ENCODE measurements at regions not wholly inside any gene's neighbourhood (a gene's known extent, or its start where the extent isn't known, plus 50 kb on each side); places are given as distances from the start of the nearest gene placed in this dataset.

GRCh38 chr10:64313967-64314366 is 792.8 kb downstream of the REEP3 start:
- H3K9ac ChIP-seq (ENCODE audit: low read depth in 1 of 2, low read length in 2 of 2): no peak overlapping the region
- H3K36me3 ChIP-seq (ENCODE audit: control insufficient read depth in 1 of 2, insufficient read depth in 2 of 2, low read length in 2 of 2): no peaks in the 10 kb centered on the region
- no peaks in the 10 kb centered on the region for H3K4me1 ChIP-seq (ENCODE audit: control insufficient read depth in 1 of 2, insufficient read depth in 2 of 2, low read length in 2 of 2)
- H3K4me3 ChIP-seq (ENCODE audit: low read depth in 1 of 2, low read length in 2 of 2): no peak overlapping the region
- no peak overlapping the region for H3K27ac ChIP-seq (ENCODE audit: low read depth, low read length)
- no peaks in the 10 kb centered on the region for H3K27me3 ChIP-seq (ENCODE audit: control insufficient read depth in 1 of 2, insufficient read depth in 2 of 2, low read length in 2 of 2)
- H3K9me3 ChIP-seq (ENCODE audit: control insufficient read depth in 1 of 2, low read length in 2 of 2): no peaks in the 10 kb centered on the region

GRCh38 chr10:64316416-64316815 is 795.2 kb downstream of the REEP3 start:
- no peak overlapping the region for H3K9ac ChIP-seq (ENCODE audit: low read depth in 1 of 2, low read length in 2 of 2)
- no peak overlapping the region for H3K4me3 ChIP-seq (ENCODE audit: low read depth in 1 of 2, low read length in 2 of 2)
- H3K4me1 ChIP-seq (ENCODE audit: control insufficient read depth in 1 of 2, insufficient read depth in 2 of 2, low read length in 2 of 2): no peaks in the 10 kb centered on the region
- H3K27me3 ChIP-seq (ENCODE audit: control insufficient read depth in 1 of 2, insufficient read depth in 2 of 2, low read length in 2 of 2): no peaks in the 10 kb centered on the region
- H3K9me3 ChIP-seq (ENCODE audit: control insufficient read depth in 1 of 2, low read length in 2 of 2): no peaks in the 10 kb centered on the region
- H3K27ac ChIP-seq (ENCODE audit: low read depth, low read length): no peak overlapping the region
- H3K36me3 ChIP-seq (ENCODE audit: control insufficient read depth in 1 of 2, insufficient read depth in 2 of 2, low read length in 2 of 2): no peaks in the 10 kb centered on the region

- H3K36me3 ChIP-seq (ENCODE audit: control insufficient read depth in 1 of 2, insufficient read depth in 2 of 2, low read length in 2 of 2): no peaks in the 10 kb centered on the region
- H3K27ac ChIP-seq (ENCODE audit: low read depth, low read length): no peak overlapping the region
- no peaks in the 10 kb centered on the region for H3K9me3 ChIP-seq (ENCODE audit: control insufficient read depth in 1 of 2, low read length in 2 of 2)
- no peak overlapping the region for H3K4me3 ChIP-seq (ENCODE audit: low read depth in 1 of 2, low read length in 2 of 2)
- H3K4me1 ChIP-seq (ENCODE audit: control insufficient read depth in 1 of 2, insufficient read depth in 2 of 2, low read length in 2 of 2): no peaks in the 10 kb centered on the region
- no peaks in the 10 kb centered on the region for H3K27me3 ChIP-seq (ENCODE audit: control insufficient read depth in 1 of 2, insufficient read depth in 2 of 2, low read length in 2 of 2)
- H3K9ac ChIP-seq (ENCODE audit: low read depth in 1 of 2, low read length in 2 of 2): no peak overlapping the region
These were observed 795.6 kb downstream of the REEP3 start for GRCh38 chr10:64316833-64317232.

GRCh38 chr10:64320448-64320847 is 799.2 kb downstream of the REEP3 start:
- Histone ChIP-seq H3K27ac (ENCODE audit: low read depth, low read length) (no peak overlapping the region), H3K36me3 (ENCODE audit: control insufficient read depth in 1 of 2, insufficient read depth in 2 of 2, low read length in 2 of 2) (no peaks in the 10 kb centered on the region), H3K4me1 (ENCODE audit: control insufficient read depth in 1 of 2, insufficient read depth in 2 of 2, low read length in 2 of 2) (no peaks in the 10 kb centered on the region), H3K9ac (ENCODE audit: low read depth in 1 of 2, low read length in 2 of 2) (no peak overlapping the region), H3K9me3 (ENCODE audit: control insufficient read depth in 1 of 2, low read length in 2 of 2) (no peaks in the 10 kb centered on the region), H3K27me3 (ENCODE audit: control insufficient read depth in 1 of 2, insufficient read depth in 2 of 2, low read length in 2 of 2) (no peaks in the 10 kb centered on the region), H3K4me3 (ENCODE audit: low read depth in 1 of 2, low read length in 2 of 2) (no peak overlapping the region)

- H3K36me3 ChIP-seq (ENCODE audit: control insufficient read depth in 1 of 2, insufficient read depth in 2 of 2, low read length in 2 of 2): no peaks in the 10 kb centered on the region
- H3K27me3 ChIP-seq (ENCODE audit: control insufficient read depth in 1 of 2, insufficient read depth in 2 of 2, low read length in 2 of 2): no peaks in the 10 kb centered on the region
- no peaks in the 10 kb centered on the region for H3K9me3 ChIP-seq (ENCODE audit: control insufficient read depth in 1 of 2, low read length in 2 of 2)
- no peak overlapping the region for H3K4me3 ChIP-seq (ENCODE audit: low read depth in 1 of 2, low read length in 2 of 2)
- H3K9ac ChIP-seq (ENCODE audit: low read depth in 1 of 2, low read length in 2 of 2): no peak overlapping the region
- no peaks in the 10 kb centered on the region for H3K4me1 ChIP-seq (ENCODE audit: control insufficient read depth in 1 of 2, insufficient read depth in 2 of 2, low read length in 2 of 2)
- no peak overlapping the region for H3K27ac ChIP-seq (ENCODE audit: low read depth, low read length)
These were observed 808.3 kb downstream of the REEP3 start for GRCh38 chr10:64329510-64329909.

- Histone ChIP-seq H3K27ac (ENCODE audit: low read depth, low read length) (no peak overlapping the region), H3K9ac (ENCODE audit: low read depth in 1 of 2, low read length in 2 of 2) (no peak overlapping the region), H3K9me3 (ENCODE audit: control insufficient read depth in 1 of 2, low read length in 2 of 2) (no peaks in the 10 kb centered on the region), H3K4me1 (ENCODE audit: control insufficient read depth in 1 of 2, insufficient read depth in 2 of 2, low read length in 2 of 2) (no peaks in the 10 kb centered on the region), H3K4me3 (ENCODE audit: low read depth in 1 of 2, low read length in 2 of 2) (no peak overlapping the region), H3K36me3 (ENCODE audit: control insufficient read depth in 1 of 2, insufficient read depth in 2 of 2, low read length in 2 of 2) (no peaks in the 10 kb centered on the region), H3K27me3 (ENCODE audit: control insufficient read depth in 1 of 2, insufficient read depth in 2 of 2, low read length in 2 of 2) (no peaks in the 10 kb centered on the region)
These were observed 811.4 kb downstream of the REEP3 start for GRCh38 chr10:64332551-64332950.

- H3K9me3 ChIP-seq (ENCODE audit: control insufficient read depth in 1 of 2, low read length in 2 of 2): no peaks in the 10 kb centered on the region
- no peak overlapping the region for H3K27ac ChIP-seq (ENCODE audit: low read depth, low read length)
- no peaks in the 10 kb centered on the region for H3K4me1 ChIP-seq (ENCODE audit: control insufficient read depth in 1 of 2, insufficient read depth in 2 of 2, low read length in 2 of 2)
- H3K27me3 ChIP-seq (ENCODE audit: control insufficient read depth in 1 of 2, insufficient read depth in 2 of 2, low read length in 2 of 2): no peaks in the 10 kb centered on the region
- no peak overlapping the region for H3K9ac ChIP-seq (ENCODE audit: low read depth in 1 of 2, low read length in 2 of 2)
- no peak overlapping the region for H3K4me3 ChIP-seq (ENCODE audit: low read depth in 1 of 2, low read length in 2 of 2)
- H3K36me3 ChIP-seq (ENCODE audit: control insufficient read depth in 1 of 2, insufficient read depth in 2 of 2, low read length in 2 of 2): no peaks in the 10 kb centered on the region
These were observed 812.9 kb downstream of the REEP3 start for GRCh38 chr10:64334084-64334483.

GRCh38 chr10:64344211-64344610 is 823.0 kb downstream of the REEP3 start:
- no peaks in the 10 kb centered on the region for H3K27me3 ChIP-seq (ENCODE audit: control insufficient read depth in 1 of 2, insufficient read depth in 2 of 2, low read length in 2 of 2)
- no peaks in the 10 kb centered on the region for H3K4me1 ChIP-seq (ENCODE audit: control insufficient read depth in 1 of 2, insufficient read depth in 2 of 2, low read length in 2 of 2)
- no peaks in the 10 kb centered on the region for H3K36me3 ChIP-seq (ENCODE audit: control insufficient read depth in 1 of 2, insufficient read depth in 2 of 2, low read length in 2 of 2)
- H3K9me3 ChIP-seq (ENCODE audit: control insufficient read depth in 1 of 2, low read length in 2 of 2): no peaks in the 10 kb centered on the region
- no peak overlapping the region for H3K27ac ChIP-seq (ENCODE audit: low read depth, low read length)
- H3K9ac ChIP-seq (ENCODE audit: low read depth in 1 of 2, low read length in 2 of 2): no peak overlapping the region
- no peak overlapping the region for H3K4me3 ChIP-seq (ENCODE audit: low read depth in 1 of 2, low read length in 2 of 2)

- Histone ChIP-seq H3K9me3 (ENCODE audit: control insufficient read depth in 1 of 2, low read length in 2 of 2) (no peaks in the 10 kb centered on the region), H3K9ac (ENCODE audit: low read depth in 1 of 2, low read length in 2 of 2) (no peak overlapping the region), H3K27me3 (ENCODE audit: control insufficient read depth in 1 of 2, insufficient read depth in 2 of 2, low read length in 2 of 2) (no peaks in the 10 kb centered on the region), H3K4me3 (ENCODE audit: low read depth in 1 of 2, low read length in 2 of 2) (no peak overlapping the region), H3K27ac (ENCODE audit: low read depth, low read length) (no peak overlapping the region), H3K36me3 (ENCODE audit: control insufficient read depth in 1 of 2, insufficient read depth in 2 of 2, low read length in 2 of 2) (no peaks in the 10 kb centered on the region), H3K4me1 (ENCODE audit: control insufficient read depth in 1 of 2, insufficient read depth in 2 of 2, low read length in 2 of 2) (no peaks in the 10 kb centered on the region)
These were observed 824.7 kb downstream of the REEP3 start for GRCh38 chr10:64345856-64346255.

- H3K9ac ChIP-seq (ENCODE audit: low read depth in 1 of 2, low read length in 2 of 2): no peak overlapping the region
- no peaks in the 10 kb centered on the region for H3K9me3 ChIP-seq (ENCODE audit: control insufficient read depth in 1 of 2, low read length in 2 of 2)
- H3K4me1 ChIP-seq (ENCODE audit: control insufficient read depth in 1 of 2, insufficient read depth in 2 of 2, low read length in 2 of 2): no peaks in the 10 kb centered on the region
- no peaks in the 10 kb centered on the region for H3K27me3 ChIP-seq (ENCODE audit: control insufficient read depth in 1 of 2, insufficient read depth in 2 of 2, low read length in 2 of 2)
- H3K27ac ChIP-seq (ENCODE audit: low read depth, low read length): no peak overlapping the region
- H3K36me3 ChIP-seq (ENCODE audit: control insufficient read depth in 1 of 2, insufficient read depth in 2 of 2, low read length in 2 of 2): no peaks in the 10 kb centered on the region
- no peak overlapping the region for H3K4me3 ChIP-seq (ENCODE audit: low read depth in 1 of 2, low read length in 2 of 2)
These were observed 825.2 kb downstream of the REEP3 start for GRCh38 chr10:64346389-64346788.

- Histone ChIP-seq H3K27me3 (ENCODE audit: control insufficient read depth in 1 of 2, insufficient read depth in 2 of 2, low read length in 2 of 2) (no peaks in the 10 kb centered on the region), H3K4me1 (ENCODE audit: control insufficient read depth in 1 of 2, insufficient read depth in 2 of 2, low read length in 2 of 2) (no peaks in the 10 kb centered on the region), H3K4me3 (ENCODE audit: low read depth in 1 of 2, low read length in 2 of 2) (no peak overlapping the region), H3K27ac (ENCODE audit: low read depth, low read length) (no peak overlapping the region), H3K9me3 (ENCODE audit: control insufficient read depth in 1 of 2, low read length in 2 of 2) (no peaks in the 10 kb centered on the region), H3K36me3 (ENCODE audit: control insufficient read depth in 1 of 2, insufficient read depth in 2 of 2, low read length in 2 of 2) (no peaks in the 10 kb centered on the region), H3K9ac (ENCODE audit: low read depth in 1 of 2, low read length in 2 of 2) (no peak overlapping the region)
These were observed 829.5 kb downstream of the REEP3 start for GRCh38 chr10:64350665-64351064.
